HG03039 (cell line): ENCODE measurements at regions not wholly inside any gene's neighbourhood (a gene's known extent, or its start where the extent isn't known, plus 50 kb on each side); places are given as distances from the start of the nearest gene placed in this dataset.
A peak's percentile ranks its signal among the peaks of the same experiment; 100 is the strongest.

Experiments used
- ATAC-seq: cut with Tn5 transposase; IDR thresholded peaks from one replicate; pipeline ENCODE4 v1.9.1; 2021; ENCODE audit warnings: mild to moderate bottlenecking, moderate library complexity; ENCODE audit not compliant: unreplicated experiment

DNA sequence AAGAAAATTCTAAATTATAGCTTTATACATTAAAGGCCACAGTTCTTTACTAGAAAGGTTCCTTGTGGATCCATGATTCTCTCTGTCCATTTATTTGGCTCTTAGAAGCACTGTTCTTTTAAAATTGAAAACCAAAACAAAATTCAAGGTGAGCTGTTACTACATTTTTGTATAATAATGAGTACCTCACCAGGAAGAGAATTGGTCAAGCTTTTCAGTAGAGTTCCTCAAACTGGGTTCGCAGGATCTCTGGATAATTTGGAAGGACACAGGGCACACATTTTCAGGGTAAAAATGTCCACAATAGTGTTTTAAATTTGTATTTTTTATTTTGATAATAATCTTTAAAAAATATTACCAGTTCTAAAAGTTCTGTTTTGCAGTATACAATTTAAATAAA is 93.0 kb downstream of the PPP1R3A start:
- no peak for ATAC-seq

DNA sequence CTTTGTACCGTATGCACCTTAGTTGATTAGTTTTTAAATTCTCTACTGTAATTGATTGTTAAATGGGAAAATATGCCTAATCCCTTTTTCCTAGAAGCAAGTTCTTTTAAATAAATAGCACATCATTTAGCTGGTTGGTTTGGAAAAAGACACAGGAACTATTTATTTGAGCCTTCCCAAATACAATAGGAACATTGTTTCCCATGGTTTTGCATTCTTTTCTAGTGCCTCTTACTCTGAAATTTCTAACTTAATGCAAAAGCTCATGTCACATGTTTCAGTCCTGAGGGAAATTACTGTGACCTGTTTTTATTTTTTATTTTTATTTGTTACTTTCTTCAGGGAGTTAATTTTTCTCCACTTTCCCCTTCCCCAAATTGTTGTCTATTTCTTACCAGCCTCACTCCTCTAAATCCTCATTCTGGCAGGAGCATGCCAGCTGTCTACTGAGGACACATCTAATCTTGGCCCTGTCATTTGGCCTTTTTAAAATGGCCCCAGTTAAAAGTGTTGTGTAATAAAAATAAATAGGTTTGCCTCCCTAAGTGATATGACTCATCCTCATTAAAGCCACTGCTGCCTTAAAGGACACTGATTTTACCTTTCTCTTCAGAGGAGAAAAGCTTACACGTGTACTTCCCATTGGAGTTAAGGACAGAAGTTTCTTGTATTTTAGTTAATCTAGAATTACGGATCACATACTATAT is 94.5 kb downstream of the PPP1R3A start:
- no peak for ATAC-seq

DNA sequence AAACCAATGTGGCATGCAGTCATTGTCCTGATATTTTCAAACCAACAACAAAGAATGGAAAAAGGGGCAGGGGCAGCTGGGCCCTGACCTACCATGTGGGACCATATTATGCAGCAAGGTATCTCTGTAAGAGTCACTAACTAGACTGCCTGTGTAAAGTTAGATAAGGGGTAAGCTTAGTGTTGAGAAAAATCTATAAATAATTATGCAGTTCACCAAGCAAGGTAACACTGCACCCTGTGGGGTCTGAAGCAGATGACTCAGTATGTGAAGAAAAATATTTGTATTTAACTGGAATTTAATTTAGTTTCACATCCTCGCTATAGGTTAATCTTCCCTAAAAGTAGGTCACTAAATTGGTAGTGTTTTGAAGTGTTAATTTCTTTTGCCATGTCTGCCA is 99.3 kb downstream of the PPP1R3A start:
- no peak for ATAC-seq

DNA sequence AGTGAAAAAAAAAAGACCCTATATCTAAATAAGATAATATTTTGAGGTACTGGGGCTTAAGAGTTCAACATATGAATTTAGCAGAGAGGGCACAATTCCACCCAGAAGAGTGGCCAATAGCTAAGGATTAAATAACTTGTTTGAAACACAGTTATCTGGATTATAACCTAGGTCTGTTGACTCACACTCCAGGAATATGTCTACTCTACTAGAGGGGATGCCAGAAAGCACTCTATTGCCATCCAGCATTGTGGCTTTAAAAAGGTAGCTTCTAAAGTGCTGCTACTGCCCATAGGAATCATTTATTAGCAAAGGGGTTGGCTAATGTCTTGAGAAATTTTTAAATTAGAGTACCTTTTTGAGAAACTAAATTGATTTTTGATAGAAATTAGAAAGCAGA is 102.2 kb downstream of the PPP1R3A start:
- ATAC-seq = no peak

DNA sequence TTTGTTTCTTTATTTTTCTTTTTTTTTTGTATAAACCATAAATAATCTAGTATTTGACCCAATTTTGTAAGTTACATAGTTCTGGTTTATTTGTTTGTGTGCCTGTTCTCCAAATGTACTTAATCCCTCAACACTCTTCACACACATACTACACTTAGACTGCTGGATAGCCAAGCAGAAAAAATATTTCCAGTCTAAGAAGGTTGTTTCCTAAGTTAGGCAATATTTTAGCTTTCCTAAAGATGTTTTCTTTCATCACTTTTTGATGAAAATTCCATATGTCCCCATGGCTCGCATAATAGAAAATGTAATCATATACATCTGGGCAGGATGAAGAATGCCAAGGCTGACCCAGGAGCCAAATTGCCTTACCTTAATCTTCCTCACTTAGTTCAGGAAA is 105.3 kb downstream of the PPP1R3A start:
- ATAC-seq = no peak

DNA sequence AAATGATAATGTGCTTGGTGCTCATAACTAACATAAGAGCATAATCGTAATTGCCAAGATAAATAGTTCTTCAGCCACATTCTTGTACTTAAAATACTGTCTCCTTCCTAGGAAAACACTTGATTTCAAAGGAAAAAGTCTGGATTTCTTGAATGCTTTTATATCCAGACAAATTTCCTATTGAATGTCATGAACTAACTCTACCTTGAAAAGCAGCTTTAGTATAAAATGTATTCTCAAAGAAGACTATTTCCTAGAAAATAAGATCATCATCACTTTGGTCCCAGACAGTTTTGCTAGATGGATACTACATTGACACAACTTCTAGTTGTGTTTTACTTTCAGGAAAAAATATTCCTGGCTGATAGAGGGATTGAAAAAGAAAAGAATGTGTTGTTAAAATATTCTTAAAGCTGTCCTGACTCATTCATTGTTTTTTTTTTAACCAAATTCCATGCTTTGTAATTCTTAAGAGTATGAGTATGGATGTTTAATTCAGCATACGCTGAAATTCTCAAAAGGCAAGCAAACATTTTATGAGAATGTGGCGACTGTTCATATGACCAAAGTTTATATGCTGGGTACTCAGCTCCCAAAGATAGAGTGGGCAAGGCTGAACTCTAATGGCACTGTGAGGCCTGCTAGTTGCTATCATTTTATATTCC is 106.1 kb downstream of the PPP1R3A start:
- no peak for ATAC-seq

DNA sequence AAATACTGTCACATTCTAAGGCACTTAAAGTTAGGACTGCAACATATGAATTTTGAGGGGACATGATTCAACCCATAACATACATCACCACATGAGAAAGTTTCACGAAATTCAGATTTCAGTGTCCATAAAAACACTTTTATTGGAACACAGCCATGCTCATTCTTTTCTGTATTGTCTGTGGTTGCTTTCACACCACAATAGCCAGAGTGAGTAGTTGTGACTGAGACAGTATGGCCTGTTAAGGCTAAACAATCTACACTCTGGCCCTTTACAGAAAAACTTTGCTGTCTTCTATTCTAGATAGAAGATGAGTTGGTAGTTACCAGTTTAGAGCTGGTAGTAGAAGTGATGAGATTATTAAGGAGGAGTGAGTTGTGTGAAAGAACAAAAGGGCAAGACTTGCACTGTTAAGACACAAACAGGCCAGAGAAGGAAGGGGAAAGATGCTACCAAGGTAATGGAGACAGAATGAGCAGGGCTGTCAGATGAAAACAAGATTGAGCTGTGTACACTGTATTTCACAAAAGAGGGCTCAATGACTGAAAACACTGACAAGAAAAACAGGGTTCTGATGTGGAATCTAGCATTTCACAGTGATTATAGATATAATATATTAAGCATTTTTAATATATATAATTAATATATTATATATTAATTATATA is 108.6 kb downstream of the PPP1R3A start:
- no peak for ATAC-seq

DNA sequence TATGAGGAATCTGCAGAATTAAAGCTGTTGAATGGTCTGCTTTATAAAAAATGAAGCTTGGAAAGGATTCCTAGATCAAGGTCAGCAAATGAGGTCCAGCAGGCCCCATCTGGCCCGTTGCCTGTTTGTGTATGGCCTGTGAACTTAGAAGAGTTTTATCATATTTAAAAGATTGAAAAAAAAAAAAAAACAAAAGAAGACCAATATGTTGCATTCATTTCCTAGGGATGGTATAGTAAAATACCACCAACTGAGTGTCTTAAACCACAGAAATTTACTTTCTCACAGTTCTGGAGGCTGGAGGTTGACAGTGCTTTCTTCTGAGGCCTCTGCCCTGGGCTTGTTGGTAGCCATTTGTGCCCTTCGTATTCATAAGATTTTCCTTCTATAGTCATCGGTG is 109.2 kb downstream of the PPP1R3A start:
- ATAC-seq = no peak

DNA sequence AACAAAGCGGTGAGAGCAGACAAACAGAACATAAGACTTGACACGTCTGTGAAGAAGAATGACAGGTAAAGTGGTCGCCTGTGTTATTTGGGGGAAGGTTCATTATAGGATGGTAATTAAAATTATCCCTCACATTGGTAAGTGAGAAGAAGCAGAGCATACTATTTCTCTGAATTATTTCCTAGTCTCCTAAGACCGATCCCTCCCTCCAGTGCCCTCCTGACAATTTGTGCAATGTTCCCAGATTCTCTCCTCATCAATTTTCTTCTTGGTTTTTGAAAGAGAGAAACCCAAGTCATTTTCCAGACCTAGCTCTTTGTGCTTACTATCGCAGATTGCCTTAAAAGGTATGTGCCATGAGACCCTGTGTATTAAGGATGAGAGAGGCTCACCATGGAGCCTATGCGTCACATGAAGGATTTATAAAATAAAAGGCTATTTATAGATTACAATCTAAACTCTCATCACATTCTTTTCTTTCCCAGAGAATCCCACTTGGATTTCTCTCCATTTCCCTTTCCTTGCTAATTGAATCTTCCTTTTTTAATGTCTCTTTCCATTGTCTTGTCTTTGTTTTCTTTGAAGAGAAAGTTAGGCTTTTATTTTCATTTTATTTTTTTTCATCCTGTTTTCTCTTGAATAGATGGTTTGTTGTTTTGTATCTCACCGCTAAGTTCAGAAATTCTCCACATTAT is 112.0 kb downstream of the PPP1R3A start:
- ATAC-seq = no peak

DNA sequence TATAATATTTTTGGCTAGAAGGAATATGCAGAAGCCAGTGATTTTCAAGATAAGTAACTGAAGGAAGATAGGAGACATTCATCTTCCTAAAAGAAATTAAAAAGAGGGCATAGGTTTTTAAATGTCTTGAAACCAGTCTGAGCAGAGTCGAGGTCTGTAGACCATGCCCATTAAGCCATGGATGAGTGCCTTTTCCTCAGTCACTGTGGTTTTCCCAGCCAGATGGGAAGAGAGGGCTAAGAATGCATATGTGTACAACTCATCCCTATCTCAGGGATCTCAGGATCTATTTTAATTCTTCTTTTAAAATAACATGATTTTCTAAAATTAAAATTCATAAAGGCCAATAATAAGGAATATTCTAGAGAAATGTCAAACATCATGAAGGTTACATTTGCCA is 112.8 kb downstream of the PPP1R3A start:
- no peak for ATAC-seq

DNA sequence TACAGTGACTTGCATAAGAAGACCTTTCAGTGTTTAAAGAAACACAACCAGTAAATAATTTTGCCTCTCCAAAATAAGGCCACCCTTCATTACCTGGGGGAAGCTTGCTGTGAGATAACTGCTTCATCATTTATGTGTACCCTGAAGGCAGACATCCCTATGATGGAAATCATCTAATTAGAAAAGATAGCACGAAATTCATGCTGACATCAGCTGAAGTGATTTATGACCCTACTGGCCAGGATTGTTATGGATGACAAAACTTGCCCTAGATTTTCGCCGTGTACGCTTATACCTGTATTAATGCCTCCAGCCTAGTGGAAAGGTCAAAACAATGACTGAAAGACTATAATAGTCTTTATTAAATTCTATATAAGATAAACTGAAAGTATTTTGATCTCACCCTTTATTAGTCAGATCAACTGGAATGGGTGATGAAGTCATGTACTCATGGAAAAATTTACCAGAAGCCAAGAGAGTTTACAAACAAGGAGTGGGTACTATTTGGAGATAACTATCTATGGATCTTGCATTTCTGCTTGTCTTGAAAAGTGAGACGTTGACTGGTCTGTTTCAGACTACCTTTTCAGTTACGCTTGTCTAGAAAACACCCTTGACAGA is 114.2 kb downstream of the PPP1R3A start:
- ATAC-seq = no peak

DNA sequence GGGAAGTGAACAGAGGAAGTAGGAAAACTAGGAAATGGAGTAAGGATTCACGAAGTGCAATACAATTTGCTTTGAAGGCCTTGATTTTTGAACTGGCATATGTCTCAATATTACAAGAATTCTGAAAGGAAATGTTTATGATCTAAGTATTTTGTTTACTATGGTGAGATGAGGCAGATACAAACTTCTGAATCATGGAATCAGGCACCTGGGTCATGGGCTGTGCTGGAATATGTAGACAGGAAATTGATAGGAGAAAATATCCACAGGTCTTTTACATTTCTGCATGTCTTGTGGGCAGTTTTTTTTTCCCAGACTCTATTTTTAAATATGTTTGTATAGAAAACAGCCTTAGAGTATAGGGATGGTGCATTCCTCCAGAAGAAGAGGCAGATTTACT is 117.1 kb downstream of the PPP1R3A start:
- ATAC-seq = no peak

DNA sequence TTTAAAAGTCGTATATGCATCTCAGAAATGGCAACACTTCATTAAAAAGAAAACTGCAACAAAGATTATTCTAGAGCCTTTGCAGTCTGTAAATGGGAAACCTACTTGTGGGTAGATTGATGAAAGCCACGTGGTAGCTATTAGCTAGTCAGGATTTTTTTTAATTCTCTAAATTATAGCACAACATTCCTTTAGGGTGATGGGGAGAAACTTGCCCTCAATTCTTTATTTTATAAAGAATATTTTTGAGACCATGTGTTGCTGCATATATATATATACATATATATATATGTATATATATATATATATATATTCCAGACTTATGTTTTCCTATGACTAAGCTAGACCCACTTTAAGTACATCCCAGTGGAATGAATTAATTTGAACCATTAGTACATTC is 118.0 kb downstream of the PPP1R3A start:
- ATAC-seq = no peak

DNA sequence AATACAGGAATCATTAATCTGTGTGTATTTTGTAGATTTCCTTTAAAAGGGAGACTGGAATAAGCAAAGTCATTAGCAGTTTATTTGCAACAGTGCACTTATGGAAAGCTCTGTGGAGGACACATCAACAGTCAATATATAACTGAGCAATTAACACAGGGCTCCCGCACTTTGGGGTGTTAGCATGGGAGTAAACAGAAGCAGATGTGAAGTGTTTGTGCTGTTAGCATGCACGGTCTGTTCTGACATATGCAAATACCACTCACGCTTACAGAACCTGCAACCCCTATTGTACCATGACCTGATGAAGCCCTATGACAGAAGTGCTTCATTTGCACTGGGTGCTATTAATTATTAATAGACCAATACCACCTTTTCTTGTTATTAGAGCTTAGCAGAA is 118.9 kb downstream of the PPP1R3A start:
- peak; percentile 94 for ATAC-seq

DNA sequence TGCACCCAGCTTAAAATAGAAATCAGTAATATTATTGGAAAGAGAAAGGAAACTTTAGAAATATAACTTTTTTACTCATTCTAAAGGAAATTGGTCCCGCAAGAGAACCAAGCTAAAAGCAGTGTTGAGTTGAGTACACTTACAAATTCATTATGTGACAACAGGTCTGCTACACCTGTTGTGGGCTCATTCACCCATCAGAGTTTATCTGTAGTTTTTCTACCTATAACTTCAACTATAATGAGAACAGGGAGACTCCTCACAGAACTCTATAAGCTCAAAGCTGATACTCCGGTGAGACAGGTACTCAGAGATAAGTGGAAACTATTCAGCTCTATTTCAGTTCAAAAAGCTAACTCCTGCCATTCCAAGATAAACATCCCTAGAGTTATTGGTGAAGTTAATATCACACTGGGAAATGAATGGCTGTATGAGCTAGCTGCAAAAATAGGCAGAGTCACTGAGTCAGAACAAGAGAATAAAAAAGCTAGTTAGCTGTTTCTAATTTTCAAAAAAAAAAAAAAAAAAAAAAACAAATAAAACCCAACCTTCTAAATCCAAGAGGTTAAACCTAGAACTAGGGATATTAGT is 121.3 kb downstream of the PPP1R3A start:
- ATAC-seq = no peak

DNA sequence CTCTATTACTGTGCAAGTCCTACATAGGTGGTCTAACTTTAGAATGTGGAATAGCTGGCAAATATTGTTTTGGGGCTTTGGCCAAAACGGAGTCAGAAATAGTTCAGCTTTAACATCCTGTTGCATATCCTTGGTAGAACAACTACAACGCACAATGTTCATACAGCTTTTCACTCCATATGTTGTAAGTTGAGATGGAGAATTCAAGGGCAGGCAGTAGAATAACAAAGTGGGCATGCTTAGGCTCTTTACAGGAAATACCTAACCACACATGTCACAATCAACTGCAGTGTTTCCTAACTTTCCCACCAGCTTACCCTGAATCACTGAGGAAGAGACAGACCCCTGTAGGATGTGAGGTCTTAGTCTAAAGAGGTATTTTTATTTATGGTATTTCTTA is 122.3 kb downstream of the PPP1R3A start:
- ATAC-seq = no peak

DNA sequence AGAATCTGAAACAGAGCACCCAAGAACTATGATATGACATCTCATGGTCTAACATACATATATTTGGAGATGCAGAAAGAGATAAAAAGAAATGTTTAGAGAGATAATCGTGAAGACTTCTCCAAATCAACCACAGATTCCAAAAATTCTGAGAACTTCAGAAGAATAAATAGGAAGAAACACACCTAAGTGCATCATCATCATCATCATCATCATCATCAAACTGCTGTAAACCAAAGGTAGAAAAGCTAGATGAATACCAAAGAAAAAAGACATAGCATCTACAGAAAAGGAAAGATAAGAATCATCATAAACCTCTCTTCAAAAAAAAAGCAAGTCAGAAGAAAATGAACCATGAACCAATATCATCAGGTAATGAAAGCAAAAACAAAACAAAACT is 124.2 kb downstream of the PPP1R3A start:
- no peak for ATAC-seq

DNA sequence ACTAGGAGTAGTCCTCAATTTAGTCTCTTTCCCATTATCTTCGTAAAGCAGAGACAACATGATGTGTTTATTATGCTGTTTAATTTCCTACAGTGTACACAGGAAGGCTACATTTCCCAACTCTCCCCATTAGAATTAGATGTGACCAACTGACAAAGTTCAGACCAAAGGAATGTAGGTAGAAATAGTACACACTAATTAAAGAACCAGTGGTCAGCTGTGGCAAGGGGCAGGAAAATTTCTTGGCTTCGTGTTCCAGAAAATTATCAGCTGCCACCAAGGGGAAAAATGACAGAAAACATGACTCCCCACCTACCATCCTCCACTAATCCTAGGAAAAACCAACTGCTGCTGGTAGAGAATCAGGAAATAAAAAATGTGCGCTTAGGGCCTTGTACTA is 125.6 kb downstream of the PPP1R3A start:
- no peak for ATAC-seq

DNA sequence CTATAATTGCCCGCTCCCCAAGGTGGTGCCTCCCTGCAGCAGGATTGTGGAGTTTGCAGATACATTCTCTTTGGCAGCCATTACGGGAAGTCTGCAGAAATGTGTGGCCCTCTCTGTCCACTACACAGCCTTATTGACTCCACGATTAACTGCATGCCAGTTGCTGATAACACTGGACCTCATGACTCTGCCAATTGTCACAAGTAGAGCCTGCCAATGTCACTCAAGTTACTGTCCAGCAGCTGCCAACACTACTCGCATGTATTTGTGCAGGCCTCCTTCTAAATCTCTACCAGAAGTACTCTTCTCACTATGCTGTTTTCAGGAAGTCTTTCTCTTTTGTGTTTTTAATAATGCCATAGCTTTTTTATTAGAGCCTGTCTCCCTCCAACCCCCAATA is 128.8 kb downstream of the PPP1R3A start:
- ATAC-seq = no peak

DNA sequence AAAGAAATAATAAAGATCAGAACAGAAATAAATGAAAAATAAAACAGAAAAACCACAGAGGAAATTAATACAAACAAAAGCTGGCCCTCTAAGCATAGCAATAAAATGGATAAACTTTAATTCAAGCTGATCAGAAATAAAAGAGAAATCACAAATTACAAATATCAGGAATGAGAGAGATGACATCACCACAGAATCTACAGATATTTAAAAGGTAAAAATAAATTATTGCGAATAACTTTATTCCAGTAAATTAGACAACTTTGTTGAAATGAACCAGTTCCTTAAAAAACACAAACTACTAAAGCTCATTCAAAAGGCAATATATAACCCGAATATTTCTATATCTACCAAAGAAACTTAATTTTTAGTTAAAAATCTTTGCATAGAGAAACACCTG is 131.7 kb downstream of the PPP1R3A start:
- no peak for ATAC-seq

DNA sequence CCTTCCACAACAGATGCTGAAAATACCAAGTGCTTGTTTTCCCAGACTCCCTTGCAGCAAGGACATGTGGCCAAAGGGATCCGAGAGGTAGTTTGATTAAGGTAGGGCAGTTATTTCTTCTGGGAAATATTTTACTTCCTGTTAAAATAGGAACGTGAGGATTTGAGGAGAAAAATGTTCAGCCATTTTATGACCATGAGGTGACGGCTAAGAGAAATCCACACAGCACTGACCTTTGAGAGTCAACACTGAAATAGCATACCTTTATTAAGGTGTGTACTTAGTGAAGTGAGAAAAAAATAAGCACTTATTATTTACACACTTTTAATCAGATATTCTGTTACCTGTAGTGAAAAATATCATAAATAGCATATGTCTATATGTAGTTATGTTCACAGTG is 133.9 kb downstream of the PPP1R3A start:
- no peak for ATAC-seq
